ENCODE measurements at regions not wholly inside any gene's neighbourhood (a gene's known extent, or its start where the extent isn't known, plus 50 kb on each side); places are given as distances from the start of the nearest gene placed in this dataset.
"Not testable (repeated sequence)": the region's sequence is repeated elsewhere in the genome, so short reads cannot be mapped to it uniquely, and the experiment has no call there.

DNA sequence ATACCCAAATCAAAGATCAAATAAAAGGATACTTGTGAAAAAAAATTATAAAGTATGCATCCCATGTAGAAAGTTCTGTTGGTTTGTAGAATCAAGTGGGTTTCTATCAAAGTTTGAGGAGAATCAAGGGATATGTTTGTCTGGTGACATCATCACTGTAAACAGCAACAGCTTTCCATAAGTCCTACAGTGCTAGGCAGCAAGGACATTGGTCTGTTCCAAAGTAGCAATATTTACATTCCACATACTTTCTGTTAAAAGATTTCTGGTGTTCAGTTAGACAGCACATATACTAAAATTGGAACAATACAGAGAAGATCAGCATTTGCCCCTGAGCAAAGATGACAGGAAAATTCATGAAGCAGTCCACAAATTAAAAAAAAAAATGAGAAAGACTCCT lies 683.9 kb downstream of the XPNPEP1 start:
- Histone ChIP-seq H3K9me3 (ENCODE audit: control extremely low read depth in 1 of 5, control insufficient read depth in 4 of 5, insufficient read depth in 2 of 5, low read depth in 1 of 5, low read length in 4 of 5) (peaks cover 0 to 2% (median 0%) of the 10 kb centered on the region in 5 experiments), H3K36me3 (ENCODE audit: control insufficient read depth in 4 of 4, insufficient read depth in 4 of 4, low read length in 3 of 4) (no peaks in the 10 kb centered on the region), H3K4me3 (ENCODE audit: control insufficient read depth in 1 of 7, extremely low read depth in 1 of 7, insufficient read depth in 4 of 7, low read depth in 2 of 7, low read length in 6 of 7) (no peak overlapping the region), H3K4me1 (ENCODE audit: control extremely low read depth in 1 of 4, control insufficient read depth in 4 of 4, insufficient read depth in 4 of 4, low read length in 3 of 4) (no peaks in the 10 kb centered on the region), H3K27ac (ENCODE audit: insufficient read depth in 1 of 2, low read depth in 1 of 2, low read length in 2 of 2, poor library complexity in 1 of 2, severe bottlenecking in 2 of 2) (no peak overlapping the region), H3K27me3 (replicated peaks in 2 of 5; ENCODE audit: control insufficient read depth in 4 of 5, insufficient read depth in 5 of 5, low read length in 4 of 5) (no peaks in the 10 kb centered on the region)
- POLR2A ChIA-PET, result no interaction called here
- DNase-seq, result no peak
- CTCF ChIA-PET, result no interaction called here

DNA sequence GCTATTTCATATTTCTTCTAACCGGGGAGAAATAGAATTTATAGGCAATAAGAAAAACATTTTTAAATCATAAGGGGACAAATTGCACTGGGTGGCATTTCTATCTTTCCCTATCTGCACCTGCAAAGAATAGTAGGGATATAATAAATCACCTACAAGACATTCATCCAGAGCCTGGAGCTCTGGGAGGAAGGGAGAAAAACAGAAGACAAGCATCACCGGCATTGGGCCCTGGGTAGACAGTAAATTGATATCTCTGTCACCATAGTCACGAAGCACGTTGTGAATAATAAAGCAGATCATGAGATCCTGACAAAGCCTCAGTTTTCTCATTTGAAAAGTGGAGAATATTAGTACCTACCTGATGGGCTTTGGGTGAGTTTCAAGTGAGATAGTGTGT lies 685.6 kb downstream of the XPNPEP1 start:
- Histone ChIP-seq H3K36me3 (ENCODE audit: control insufficient read depth in 4 of 4, insufficient read depth in 4 of 4, low read length in 3 of 4) (no peaks in the 10 kb centered on the region), H3K27ac (ENCODE audit: insufficient read depth in 1 of 2, low read depth in 1 of 2, low read length in 2 of 2, poor library complexity in 1 of 2, severe bottlenecking in 2 of 2) (no peak overlapping the region), H3K9me3 (ENCODE audit: control extremely low read depth in 1 of 5, control insufficient read depth in 4 of 5, insufficient read depth in 2 of 5, low read depth in 1 of 5, low read length in 4 of 5) (no peaks in the 10 kb centered on the region), H3K4me3 (ENCODE audit: control insufficient read depth in 1 of 7, extremely low read depth in 1 of 7, insufficient read depth in 4 of 7, low read depth in 2 of 7, low read length in 6 of 7) (no peak overlapping the region), H3K4me1 (ENCODE audit: control extremely low read depth in 1 of 4, control insufficient read depth in 4 of 4, insufficient read depth in 4 of 4, low read length in 3 of 4) (no peaks in the 10 kb centered on the region), H3K27me3 (replicated peaks in 2 of 5; ENCODE audit: control insufficient read depth in 4 of 5, insufficient read depth in 5 of 5, low read length in 4 of 5) (no peaks in the 10 kb centered on the region)
- POLR2A ChIA-PET, result no interaction called here
- CTCF ChIA-PET, result no interaction called here
- 83% methylated on average over 3 of the region's 4 CpGs for WGBS (ENCODE audit: insufficient coverage)
- no peak for DNase-seq

DNA sequence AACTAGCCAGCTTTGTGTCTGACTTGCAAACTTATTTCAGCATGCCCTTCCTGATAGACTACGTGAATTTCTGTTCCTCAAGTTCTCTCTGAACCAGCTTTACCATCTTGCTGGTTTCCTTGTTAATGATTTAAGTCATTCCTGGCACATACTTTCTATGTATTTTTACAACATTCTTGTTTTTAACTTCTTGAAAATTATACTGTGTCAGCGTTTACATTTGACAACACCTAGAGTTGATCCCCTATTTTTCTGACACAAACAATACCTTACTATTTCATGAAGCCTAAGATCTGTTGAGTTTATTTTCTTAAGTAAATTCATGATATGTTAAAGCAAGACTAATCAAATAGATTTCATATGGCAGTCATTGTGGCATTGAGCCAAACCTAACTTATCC lies 686.3 kb downstream of the XPNPEP1 start:
- ChIA-PET POLR2A (no interaction called here), CTCF (no interaction called here)
- H3K27me3 ChIP-seq (replicated peaks in 2 of 5; ENCODE audit: control insufficient read depth in 4 of 5, insufficient read depth in 5 of 5, low read length in 4 of 5), result no peaks in the 10 kb centered on the region
- H3K4me3 ChIP-seq (ENCODE audit: control insufficient read depth in 1 of 7, extremely low read depth in 1 of 7, insufficient read depth in 4 of 7, low read depth in 2 of 7, low read length in 6 of 7), result no peak overlapping the region
- H3K27ac ChIP-seq (ENCODE audit: insufficient read depth in 1 of 2, low read depth in 1 of 2, low read length in 2 of 2, poor library complexity in 1 of 2, severe bottlenecking in 2 of 2), result no peak overlapping the region
- WGBS (ENCODE audit: insufficient coverage), result 100% methylated on average over 1 of the region's 2 CpGs
- no peaks in the 10 kb centered on the region for H3K9me3 ChIP-seq (ENCODE audit: control extremely low read depth in 1 of 5, control insufficient read depth in 4 of 5, insufficient read depth in 2 of 5, low read depth in 1 of 5, low read length in 4 of 5)
- no peaks in the 10 kb centered on the region for H3K36me3 ChIP-seq (ENCODE audit: control insufficient read depth in 4 of 4, insufficient read depth in 4 of 4, low read length in 3 of 4)
- DNase-seq, result no peak
- no peaks in the 10 kb centered on the region for H3K4me1 ChIP-seq (ENCODE audit: control extremely low read depth in 1 of 4, control insufficient read depth in 4 of 4, insufficient read depth in 4 of 4, low read length in 3 of 4)

DNA sequence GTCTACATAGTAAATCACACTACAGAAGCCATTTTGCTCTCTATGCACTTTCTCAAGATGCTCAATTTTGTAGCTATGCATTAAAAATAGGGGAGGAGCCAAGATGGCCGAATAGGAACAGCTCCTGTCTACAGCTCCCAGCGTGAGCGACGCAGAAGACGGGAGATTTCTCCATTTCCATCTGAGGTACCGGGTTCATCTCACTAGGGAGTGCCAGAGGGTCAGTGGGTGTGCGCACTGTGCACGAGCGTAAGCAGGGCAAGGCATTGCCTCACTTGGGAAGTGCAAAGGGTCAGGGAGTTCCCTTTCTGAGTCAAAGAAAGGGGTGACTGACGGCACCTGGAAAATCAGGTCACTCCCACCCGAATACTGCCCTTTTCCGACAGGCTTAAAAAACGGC lies 699.8 kb downstream of the XPNPEP1 start:
- H3K27ac ChIP-seq (ENCODE audit: insufficient read depth in 1 of 2, low read depth in 1 of 2, low read length in 2 of 2, poor library complexity in 1 of 2, severe bottlenecking in 2 of 2); CTCF ChIA-PET; DNase-seq; H3K4me3 ChIP-seq (ENCODE audit: control insufficient read depth in 1 of 7, extremely low read depth in 1 of 7, insufficient read depth in 4 of 7, low read depth in 2 of 7, low read length in 6 of 7); POLR2A ChIA-PET; H3K9me3 ChIP-seq (ENCODE audit: control extremely low read depth in 1 of 5, control insufficient read depth in 4 of 5, insufficient read depth in 2 of 5, low read depth in 1 of 5, low read length in 4 of 5); H3K4me1 ChIP-seq (ENCODE audit: control extremely low read depth in 1 of 4, control insufficient read depth in 4 of 4, insufficient read depth in 4 of 4, low read length in 3 of 4); H3K27me3 ChIP-seq (replicated peaks in 2 of 5; ENCODE audit: control insufficient read depth in 4 of 5, insufficient read depth in 5 of 5, low read length in 4 of 5); H3K36me3 ChIP-seq (ENCODE audit: control insufficient read depth in 4 of 4, insufficient read depth in 4 of 4, low read length in 3 of 4): not testable (repeated sequence)
- 91% methylated on average over 10 of the region's 13 CpGs for WGBS (ENCODE audit: insufficient coverage)

DNA sequence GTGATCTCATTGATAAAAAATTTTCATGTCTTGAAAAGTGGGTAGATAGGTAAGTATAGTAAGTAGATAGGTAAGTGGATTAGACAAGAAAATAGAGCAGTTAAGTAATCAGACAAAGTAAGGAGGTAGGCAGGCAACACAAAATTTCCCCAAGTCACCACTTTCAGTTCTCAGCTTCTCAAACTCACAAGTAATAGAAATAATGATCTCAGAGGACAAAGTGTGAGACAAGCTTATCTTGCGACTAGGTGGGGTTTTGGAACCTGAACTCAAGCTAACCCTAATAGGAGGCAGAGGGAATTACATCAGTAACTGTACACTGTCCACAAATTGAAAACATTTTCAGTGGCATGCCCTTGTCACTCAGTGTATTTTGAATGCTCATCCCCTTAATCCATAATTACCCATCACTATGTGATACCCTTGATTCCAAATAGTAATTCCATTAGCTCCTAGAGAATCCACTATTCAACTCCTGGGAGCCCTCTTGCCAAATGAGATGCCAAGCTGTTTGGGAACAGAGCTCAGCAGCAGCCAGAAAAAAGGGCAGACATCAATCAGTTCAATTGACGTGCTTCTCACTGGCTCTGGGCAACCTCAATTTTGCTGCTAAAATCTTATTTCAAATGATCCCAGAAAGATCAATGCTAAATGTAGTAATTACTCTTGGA lies 703.2 kb downstream of the XPNPEP1 start:
- H3K27me3 ChIP-seq (replicated peaks in 2 of 5; ENCODE audit: control insufficient read depth in 4 of 5, insufficient read depth in 5 of 5, low read length in 4 of 5), result no peaks in the 10 kb centered on the region
- no peak overlapping the region for H3K27ac ChIP-seq (ENCODE audit: insufficient read depth in 1 of 2, low read depth in 1 of 2, low read length in 2 of 2, poor library complexity in 1 of 2, severe bottlenecking in 2 of 2)
- CTCF ChIA-PET, result interaction anchor here (0.7 kb wide), 1 partner anchor 9 kb away, joined by 3 read pairs; no protein-coding TSS in a partner anchor
- H3K36me3 ChIP-seq (ENCODE audit: control insufficient read depth in 4 of 4, insufficient read depth in 4 of 4, low read length in 3 of 4), result no peaks in the 10 kb centered on the region
- no peak overlapping the region for H3K4me3 ChIP-seq (ENCODE audit: control insufficient read depth in 1 of 7, extremely low read depth in 1 of 7, insufficient read depth in 4 of 7, low read depth in 2 of 7, low read length in 6 of 7)
- POLR2A ChIA-PET, result no interaction called here
- 100% methylated on average over 1 of the region's 2 CpGs for WGBS (ENCODE audit: insufficient coverage)
- H3K9me3 ChIP-seq (ENCODE audit: control extremely low read depth in 1 of 5, control insufficient read depth in 4 of 5, insufficient read depth in 2 of 5, low read depth in 1 of 5, low read length in 4 of 5), result no peaks in the 10 kb centered on the region
- no peaks in the 10 kb centered on the region for H3K4me1 ChIP-seq (ENCODE audit: control extremely low read depth in 1 of 4, control insufficient read depth in 4 of 4, insufficient read depth in 4 of 4, low read length in 3 of 4)
- no peak for DNase-seq

DNA sequence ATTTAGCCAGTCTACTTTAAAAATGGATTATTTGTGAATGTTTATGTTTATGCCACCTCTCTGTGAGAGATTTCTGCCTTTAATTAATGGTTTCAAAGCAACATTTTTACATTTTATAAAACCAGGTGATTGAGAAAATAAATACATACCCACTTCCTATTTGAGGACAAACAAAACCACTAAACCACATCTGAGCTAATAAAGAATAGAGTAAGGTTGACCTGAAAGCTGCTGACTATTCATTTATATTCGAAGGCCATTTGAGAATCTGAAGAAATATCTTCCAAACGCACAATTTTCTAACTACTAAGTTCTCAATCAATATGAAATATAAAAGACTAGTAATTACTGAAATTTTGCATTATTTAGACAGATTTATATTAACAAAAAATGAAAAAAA lies 705.1 kb downstream of the XPNPEP1 start:
- Histone ChIP-seq H3K36me3 (ENCODE audit: control insufficient read depth in 4 of 4, insufficient read depth in 4 of 4, low read length in 3 of 4) (no peaks in the 10 kb centered on the region), H3K4me1 (ENCODE audit: control extremely low read depth in 1 of 4, control insufficient read depth in 4 of 4, insufficient read depth in 4 of 4, low read length in 3 of 4) (no peaks in the 10 kb centered on the region), H3K27ac (ENCODE audit: insufficient read depth in 1 of 2, low read depth in 1 of 2, low read length in 2 of 2, poor library complexity in 1 of 2, severe bottlenecking in 2 of 2) (no peak overlapping the region), H3K27me3 (replicated peaks in 2 of 5; ENCODE audit: control insufficient read depth in 4 of 5, insufficient read depth in 5 of 5, low read length in 4 of 5) (no peaks in the 10 kb centered on the region), H3K9me3 (ENCODE audit: control extremely low read depth in 1 of 5, control insufficient read depth in 4 of 5, insufficient read depth in 2 of 5, low read depth in 1 of 5, low read length in 4 of 5) (no peaks in the 10 kb centered on the region), H3K4me3 (ENCODE audit: control insufficient read depth in 1 of 7, extremely low read depth in 1 of 7, insufficient read depth in 4 of 7, low read depth in 2 of 7, low read length in 6 of 7) (no peak overlapping the region)
- no CpG with 5 or more reads among the region's 2 CpGs for WGBS (ENCODE audit: insufficient coverage)
- POLR2A ChIA-PET, result no interaction called here
- CTCF ChIA-PET, result interaction anchor here (0.6 kb wide), 1 partner anchor 40 kb away, joined by 3 read pairs; no protein-coding TSS in a partner anchor
- DNase-seq, result no peak

DNA sequence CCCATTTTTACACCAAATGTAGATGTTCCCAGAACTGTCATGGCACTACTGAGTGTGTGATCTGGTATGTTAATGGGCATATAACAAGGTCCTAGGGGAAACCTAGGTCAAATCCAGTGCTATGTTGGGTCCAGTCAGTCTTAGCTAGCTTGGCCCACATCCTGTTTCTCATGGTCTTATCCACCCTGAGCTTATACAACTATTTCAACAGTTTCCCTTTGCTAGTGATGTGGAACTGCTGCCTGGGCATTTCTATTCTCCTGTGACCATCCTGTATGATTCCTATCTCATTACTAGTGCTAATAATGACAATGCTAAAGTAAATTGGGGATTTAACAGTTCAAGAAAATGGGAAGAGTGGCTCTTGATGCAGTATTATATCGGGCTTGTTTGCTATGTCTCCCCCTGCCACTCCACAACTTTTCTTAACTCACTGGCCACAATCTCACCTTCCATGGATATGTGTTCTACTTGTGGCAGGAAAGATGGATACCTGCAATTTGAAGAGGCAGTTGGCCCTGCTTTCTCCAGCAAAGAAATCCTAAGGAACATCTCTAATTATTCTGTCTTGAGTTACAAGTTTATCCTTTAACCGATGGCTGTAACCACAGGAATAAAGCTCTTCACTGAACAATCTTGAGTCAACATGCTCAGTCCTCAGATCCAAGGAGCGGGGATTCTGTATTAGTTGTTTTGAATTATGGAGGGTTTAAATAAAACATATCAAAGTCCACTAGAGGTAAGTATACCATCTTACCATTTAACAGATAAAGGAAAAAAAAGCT lies 707.8 kb downstream of the XPNPEP1 start:
- DNase-seq, result no peak
- H3K27ac ChIP-seq (ENCODE audit: insufficient read depth in 1 of 2, low read depth in 1 of 2, low read length in 2 of 2, poor library complexity in 1 of 2, severe bottlenecking in 2 of 2), result no peak overlapping the region
- ChIA-PET CTCF (no interaction called here), POLR2A (no interaction called here)
- H3K4me3 ChIP-seq (ENCODE audit: control insufficient read depth in 1 of 7, extremely low read depth in 1 of 7, insufficient read depth in 4 of 7, low read depth in 2 of 7, low read length in 6 of 7), result no peak overlapping the region
- H3K9me3 ChIP-seq (ENCODE audit: control extremely low read depth in 1 of 5, control insufficient read depth in 4 of 5, insufficient read depth in 2 of 5, low read depth in 1 of 5, low read length in 4 of 5), result no peaks in the 10 kb centered on the region
- no peaks in the 10 kb centered on the region for H3K36me3 ChIP-seq (ENCODE audit: control insufficient read depth in 4 of 4, insufficient read depth in 4 of 4, low read length in 3 of 4)
- no peaks in the 10 kb centered on the region for H3K4me1 ChIP-seq (ENCODE audit: control extremely low read depth in 1 of 4, control insufficient read depth in 4 of 4, insufficient read depth in 4 of 4, low read length in 3 of 4)
- WGBS (ENCODE audit: insufficient coverage), result 100% methylated on average over 1 of the region's 3 CpGs
- no peaks in the 10 kb centered on the region for H3K27me3 ChIP-seq (replicated peaks in 2 of 5; ENCODE audit: control insufficient read depth in 4 of 5, insufficient read depth in 5 of 5, low read length in 4 of 5)

Measured in common myeloid progenitor, CD34-positive (primary cell).